Ecto neural progenitor cell (in vitro differentiated cells): ENCODE measurements at regions not wholly inside any gene's neighbourhood (a gene's known extent, or its start where the extent isn't known, plus 50 kb on each side); places are given as distances from the start of the nearest gene placed in this dataset.

ENCODE experiments used
- DNase-seq: peaks from one replicate; pipeline ENCODE4 v3.0.0-alpha.2; 2018; ENCODE audit warnings: low spot score

DNA sequence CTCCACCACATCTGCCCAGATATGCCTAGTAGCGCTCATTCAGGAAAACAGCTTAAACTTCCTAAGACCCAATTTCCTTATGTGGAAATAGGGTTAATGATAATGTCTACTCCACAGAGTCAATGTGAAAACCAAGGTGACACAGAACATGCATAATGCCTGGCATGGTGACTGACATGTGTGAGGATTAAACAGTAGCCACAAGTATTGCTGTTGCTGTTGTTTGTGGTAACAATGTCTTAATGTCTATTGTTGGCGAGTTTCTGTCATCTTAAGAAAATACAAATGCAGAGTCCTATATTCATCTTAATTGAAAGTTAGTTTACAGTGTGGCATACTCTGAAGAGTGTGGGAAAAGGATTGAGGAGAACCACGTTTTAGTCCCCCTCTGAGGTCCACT lies 75.6 kb upstream of the NGF start:
- no peak for DNase-seq

DNA sequence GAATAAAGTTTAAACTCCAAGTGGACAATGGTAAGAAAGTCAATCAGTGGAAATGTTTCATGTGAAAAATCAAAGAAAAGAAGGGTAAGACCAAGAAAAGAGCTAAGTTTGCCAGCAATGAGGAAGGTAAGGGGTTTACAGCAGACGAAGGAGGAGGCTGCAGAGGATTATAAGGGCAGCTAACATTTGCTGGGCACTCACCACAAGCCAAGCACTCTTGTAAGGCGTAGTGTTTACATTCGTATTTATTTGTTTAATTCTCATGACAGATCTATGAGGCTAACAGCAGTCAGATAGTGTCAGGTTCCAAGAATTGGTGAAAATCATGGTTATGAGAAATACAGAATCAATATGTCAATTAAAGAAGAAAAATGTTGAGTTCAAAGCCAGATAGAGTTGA lies 75.2 kb upstream of the NGF start:
- DNase-seq = no peak

DNA sequence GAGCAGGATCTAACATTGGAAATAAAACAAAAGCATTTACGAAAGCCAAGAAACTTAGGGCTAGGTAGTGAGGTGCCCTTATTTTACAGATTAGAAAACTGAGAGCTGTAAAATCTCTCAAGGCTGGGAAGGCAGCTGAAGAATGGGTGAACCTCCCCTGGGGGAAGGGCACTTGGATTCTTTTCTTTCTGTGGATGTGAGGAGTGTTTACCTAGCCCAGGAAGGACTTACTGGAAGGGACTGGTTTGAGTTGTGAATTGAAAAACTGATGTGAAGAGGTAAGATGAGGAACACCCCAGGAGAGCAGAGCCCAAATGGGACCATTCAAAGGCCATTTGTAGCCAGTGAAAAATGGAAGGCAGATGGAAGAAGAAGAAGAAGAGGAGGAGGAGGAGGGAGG lies 74.7 kb upstream of the NGF start:
- no peak for DNase-seq

DNA sequence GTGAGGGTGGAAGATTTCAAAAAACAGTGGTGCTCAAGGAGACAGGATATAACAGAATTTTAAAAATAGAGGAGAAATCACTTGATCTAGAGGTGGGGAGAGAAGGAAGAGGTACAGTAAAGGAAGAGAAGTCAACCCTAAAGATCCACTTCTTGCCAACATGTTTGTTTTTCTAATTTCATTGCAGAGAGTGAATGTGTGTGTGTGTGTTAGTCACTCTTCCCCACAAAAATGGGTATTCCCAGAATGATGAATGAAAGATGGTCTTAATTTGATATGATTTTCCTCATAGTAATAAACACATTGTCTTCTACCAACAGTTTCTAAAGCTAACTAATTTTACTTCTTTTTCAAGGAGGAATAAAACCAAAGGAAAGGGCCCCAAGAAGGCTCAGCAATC lies 74.2 kb upstream of the NGF start:
- DNase-seq = no peak

DNA sequence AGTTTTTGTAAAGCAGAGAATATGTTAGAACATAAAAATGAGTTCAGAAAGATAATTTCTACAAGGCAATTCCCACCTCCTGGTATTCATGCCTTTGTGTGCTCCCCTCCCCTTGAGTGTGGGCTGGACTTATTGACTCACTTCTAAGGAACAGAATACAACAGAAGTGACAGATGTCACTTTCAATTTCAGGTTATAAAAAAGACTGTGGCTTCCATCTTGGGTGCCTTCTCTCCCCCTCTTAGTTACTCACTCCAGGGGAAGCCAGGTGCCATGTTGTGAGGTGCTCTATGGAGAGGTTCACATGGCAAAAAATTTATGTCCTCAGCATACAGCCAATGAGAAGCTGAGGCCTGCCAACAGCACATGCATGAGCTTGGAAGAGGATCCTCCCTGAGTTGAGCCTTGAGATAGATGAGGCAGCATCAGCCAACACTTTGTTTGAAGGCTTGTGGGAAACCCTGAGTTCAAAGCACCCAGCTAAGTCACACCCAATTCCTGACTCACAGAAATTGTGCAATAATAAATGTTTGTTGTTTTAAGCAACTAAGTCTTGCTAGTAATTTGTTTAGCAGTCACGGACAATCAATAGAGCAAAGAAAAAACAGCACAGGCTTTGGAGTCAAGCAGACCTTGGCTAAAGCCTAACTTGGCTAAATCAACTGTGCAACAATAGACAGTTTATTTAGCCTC lies 73.5 kb upstream of the NGF start:
- DNase-seq = no peak

DNA sequence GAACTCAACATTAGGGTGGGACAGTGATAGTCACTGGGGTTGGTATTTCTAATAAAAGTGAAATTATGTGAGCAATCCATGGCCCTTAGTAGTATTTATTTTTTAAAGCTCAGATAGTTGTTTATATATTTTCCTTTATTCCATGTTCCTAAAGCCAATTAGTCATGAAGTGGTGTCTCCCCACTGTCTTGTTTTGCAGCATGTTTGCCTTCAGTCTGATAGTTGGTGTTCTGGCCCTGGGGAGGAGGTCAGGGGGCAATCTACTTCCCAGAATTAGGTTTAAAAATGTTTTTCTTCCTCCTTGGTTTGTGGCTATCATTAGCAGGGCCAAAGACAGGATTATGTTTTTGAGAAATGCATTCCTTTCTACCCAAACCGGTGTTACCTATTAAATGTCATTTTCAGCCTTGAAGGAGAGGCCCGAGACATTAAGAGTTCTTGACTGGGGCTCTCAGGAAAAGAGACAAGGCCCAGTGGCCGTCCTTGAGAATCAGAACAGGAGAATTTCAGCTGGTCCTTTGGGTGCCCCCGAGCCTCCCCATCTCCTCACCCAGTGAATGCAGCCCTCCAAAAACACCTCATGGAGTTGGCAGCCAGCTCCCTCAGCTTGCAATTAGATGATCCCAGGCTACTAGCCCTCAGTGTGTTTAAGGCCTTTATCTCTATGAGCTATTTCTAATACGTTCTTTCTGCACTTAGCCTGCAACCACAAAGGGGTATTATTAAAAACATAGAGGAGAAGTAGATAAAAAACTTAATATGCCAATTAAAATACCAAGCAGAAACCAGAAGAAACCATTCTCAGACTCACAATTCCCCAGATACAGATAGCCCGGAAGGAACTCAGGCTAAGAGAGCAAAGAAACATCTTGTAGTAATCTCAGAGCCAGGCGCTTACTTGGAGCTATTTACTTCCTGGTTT lies 71.3 kb upstream of the NGF start:
- no peak for DNase-seq

DNA sequence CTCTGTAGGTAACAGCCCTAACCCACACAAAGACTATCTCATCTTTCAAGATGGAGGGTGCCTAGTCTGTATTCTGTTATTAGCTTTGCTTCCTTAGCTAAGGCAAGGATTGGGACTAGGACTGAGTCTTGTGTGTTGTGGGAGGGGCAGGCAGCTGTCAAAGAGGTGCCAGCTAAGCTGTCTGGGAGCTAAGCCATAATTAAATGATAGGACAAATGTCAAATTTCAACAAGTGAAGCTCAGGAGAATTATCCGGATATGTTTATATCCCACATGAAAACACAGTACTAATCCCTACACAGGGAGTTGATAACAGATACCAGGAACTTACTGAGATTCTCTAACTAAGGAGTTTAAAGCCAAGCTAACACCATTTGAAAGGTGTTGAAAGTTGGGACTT lies 70.5 kb upstream of the NGF start:
- DNase-seq = no peak

DNA sequence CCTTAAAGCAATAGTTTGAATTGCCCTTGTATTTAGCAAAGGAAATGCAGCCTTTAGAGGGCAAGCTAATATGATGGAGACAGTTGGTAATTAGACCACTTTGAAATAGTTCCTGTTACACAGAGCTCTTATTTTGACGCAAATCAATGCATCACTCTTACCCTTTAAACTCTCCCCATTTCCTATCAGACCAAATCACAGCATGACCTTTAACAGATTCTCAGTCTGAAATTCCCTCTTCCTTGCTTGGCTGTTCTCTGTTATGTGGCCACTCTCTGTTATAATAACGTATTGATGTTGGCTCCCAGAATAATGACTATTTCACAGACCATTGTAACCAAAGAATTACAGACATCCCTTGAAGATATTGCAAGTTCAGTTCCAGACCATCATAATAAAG lies 66.9 kb upstream of the NGF start:
- no peak for DNase-seq

DNA sequence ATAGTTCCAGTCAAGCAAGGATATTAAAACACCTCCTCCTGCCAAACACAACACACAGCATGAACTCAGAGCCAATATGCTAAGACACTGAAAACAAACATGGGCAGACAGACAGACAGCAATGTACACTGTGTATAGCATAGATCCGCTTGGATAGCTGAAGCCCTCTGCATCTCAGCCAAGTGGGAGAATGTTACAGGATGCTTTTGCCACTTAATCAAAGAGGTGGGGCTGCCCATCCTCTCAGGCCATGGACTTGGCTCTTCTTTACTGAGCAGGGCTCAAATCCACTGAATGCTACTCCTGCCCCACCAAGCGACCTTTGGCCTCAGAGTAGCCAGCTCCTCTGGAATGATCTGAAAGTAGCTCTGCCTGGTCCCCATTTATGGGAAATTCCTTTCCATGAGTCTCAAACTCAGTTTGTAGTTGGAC lies 64.7 kb upstream of the NGF start:
- no peak for DNase-seq

DNA sequence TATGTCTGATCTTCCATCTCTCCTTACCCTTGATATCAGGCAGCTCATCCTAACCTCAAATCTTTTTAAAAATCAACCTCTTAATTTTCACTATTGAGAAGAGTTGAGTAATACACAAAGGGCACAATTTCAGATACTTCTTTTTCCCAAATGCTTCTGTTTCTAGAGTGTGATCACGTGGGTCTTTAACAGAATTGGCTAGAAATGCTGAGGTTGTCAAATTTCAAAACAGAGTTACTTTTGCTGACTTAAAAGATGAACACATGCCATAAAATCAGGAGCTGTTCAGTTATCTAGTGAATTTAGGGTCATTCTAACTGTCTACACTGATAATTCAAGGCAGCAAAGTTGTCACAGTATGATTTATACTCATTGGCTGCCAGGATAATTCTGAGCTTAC lies 63.6 kb upstream of the NGF start:
- no peak for DNase-seq

DNA sequence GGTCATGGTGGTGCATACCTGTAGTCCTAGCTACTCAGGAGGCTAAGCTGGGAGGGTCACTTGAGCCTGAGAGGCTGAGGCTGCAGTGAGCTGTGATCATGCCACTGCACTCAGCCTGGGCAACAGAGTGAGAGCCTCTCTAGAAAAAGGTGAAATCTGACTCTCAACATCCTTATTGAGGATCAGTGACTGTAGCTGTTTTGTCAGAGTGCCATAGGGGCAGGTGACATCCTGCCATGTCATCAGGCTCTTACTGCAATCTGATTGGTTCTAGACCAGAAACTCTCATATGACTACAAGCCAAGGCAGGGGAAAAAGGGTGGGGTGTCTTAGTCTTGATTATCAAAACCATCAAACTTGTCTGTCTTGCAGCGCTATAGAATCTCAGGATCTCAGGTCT lies 62.8 kb upstream of the NGF start:
- no peak for DNase-seq

DNA sequence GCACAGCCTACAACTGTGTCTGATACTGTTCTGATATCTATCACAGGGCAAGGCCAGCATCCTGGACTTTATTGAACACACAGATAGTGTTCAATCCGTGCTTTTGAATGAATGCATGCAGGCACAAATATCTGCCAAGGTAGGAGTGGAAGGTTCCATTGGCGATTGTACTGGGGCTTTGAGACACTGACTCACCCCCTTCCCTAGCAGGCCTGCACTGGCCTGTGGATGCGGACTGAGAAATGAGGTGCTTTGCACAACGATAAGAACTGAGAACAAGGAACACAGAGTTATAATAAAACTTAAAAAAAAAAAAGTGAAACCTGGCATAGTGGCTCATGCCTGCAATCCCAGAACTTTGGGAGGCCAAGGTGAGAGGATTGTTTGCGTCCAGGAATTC lies 62.4 kb upstream of the NGF start:
- DNase-seq = no peak

DNA sequence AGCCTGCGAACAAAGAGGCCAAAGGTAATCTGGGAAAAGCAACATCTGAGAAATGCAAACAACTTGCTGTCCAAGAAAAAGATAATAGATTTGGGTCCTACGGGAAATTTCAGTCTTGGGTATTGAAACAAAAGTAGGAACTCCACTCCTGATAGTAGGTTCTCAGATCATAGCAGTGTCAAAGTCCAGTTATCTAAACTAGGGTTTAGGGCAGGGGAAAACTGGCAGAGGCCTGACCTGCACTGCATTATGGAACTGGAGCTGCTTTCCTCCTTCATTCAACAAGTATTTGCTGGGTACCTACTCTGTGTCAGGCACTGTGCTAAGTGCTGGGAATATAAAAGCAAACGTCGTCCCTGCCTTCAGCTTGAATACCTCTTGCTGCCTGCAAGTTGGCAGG lies 60.7 kb upstream of the NGF start:
- DNase-seq = no peak
